OCI-LY7 (cell line): ENCODE measurements at regions not wholly inside any gene's neighbourhood (a gene's known extent, or its start where the extent isn't known, plus 50 kb on each side); places are given as distances from the start of the nearest gene placed in this dataset.

ENCODE experiments used
- EZH2phosphoT487 ChIP-seq: fragments of 200-600 bp; sonication (generic); IDR thresholded peaks from 2 replicates; pipeline ENCODE4 v1.6.1; 2018; ENCODE audit warnings: low read depth, borderline replicate concordance, mild to moderate bottlenecking, mixed run types, antibody characterized with exemption, low read length, moderate library complexity, mixed read lengths
- TF ChIP-seq, protein P1 (sequence below): fragments of 200-600 bp; sonication (generic); conservative IDR thresholded peaks from 2 replicates; pipeline ENCODE4 v1.5.1; 2014; ENCODE audit warnings: mild to moderate bottlenecking, antibody characterized with exemption, low read length, moderate library complexity, mixed read lengths

DNA sequence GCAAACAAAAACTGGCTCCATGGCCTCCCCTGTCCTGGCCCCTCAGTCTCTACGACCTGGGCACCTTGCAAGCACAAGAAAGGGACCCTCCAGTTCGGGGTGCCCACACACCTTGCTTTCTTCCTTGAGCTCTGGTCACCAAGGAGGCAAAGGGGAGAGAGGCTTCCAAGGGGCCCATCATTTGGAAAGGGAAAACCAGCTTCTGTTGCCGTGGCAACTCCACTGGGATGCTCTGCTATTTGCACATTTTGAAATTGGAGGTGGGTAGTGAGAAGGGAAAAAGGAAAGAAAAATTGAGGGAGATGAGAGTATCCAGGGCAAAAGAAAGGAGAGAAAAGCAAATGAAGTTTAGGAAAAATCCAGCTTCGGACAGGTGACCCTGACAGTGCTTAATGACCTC is 388.4 kb downstream of the SHANK2 start:
- TF ChIP-seq, protein P1, sequence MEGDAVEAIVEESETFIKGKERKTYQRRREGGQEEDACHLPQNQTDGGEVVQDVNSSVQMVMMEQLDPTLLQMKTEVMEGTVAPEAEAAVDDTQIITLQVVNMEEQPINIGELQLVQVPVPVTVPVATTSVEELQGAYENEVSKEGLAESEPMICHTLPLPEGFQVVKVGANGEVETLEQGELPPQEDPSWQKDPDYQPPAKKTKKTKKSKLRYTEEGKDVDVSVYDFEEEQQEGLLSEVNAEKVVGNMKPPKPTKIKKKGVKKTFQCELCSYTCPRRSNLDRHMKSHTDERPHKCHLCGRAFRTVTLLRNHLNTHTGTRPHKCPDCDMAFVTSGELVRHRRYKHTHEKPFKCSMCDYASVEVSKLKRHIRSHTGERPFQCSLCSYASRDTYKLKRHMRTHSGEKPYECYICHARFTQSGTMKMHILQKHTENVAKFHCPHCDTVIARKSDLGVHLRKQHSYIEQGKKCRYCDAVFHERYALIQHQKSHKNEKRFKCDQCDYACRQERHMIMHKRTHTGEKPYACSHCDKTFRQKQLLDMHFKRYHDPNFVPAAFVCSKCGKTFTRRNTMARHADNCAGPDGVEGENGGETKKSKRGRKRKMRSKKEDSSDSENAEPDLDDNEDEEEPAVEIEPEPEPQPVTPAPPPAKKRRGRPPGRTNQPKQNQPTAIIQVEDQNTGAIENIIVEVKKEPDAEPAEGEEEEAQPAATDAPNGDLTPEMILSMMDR = no peak
- TF ChIP-seq EZH2phosphoT487 = no peak
